AG09319 (cell line): ENCODE measurements at regions not wholly inside any gene's neighbourhood (a gene's known extent, or its start where the extent isn't known, plus 50 kb on each side); places are given as distances from the start of the nearest gene placed in this dataset.
"Not testable (repeated sequence)": the region's sequence is repeated elsewhere in the genome, so short reads cannot be mapped to it uniquely, and the experiment has no call there.

Experiments
- DNase-seq: peaks from one replicate; pipeline ENCODE4 v3.0.0-alpha.2; 2010; ENCODE audit warnings: low read depth; ENCODE audit errors: extremely low read depth
- TF ChIP-seq, protein P1 (sequence below): IDR thresholded peaks from 2 replicates; pipeline ENCODE4 v1.5.1; 2011; ENCODE audit warnings: low read depth, mild to moderate bottlenecking, inconsistent platforms, low read length, moderate library complexity

DNA sequence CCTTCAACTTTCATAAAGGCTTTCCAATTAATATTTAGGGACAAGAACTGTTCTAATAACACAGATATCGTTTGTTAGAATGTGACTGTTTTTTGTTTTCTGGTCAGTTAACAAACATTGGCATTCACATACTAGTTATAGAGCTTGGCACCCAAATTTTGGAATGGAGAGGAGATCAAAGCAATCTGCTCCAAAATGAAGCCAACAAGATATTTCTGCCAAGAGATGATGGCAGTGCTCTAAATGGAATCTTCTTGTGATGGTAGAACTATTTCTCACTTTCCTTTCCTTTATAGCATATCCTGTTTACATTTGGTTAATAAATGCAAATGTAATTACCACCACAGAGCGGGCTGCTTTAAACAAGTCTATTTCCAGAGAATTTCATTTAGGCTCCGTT lies 208.3 kb upstream of the RIMS1 start:
- no peak for DNase-seq

DNA sequence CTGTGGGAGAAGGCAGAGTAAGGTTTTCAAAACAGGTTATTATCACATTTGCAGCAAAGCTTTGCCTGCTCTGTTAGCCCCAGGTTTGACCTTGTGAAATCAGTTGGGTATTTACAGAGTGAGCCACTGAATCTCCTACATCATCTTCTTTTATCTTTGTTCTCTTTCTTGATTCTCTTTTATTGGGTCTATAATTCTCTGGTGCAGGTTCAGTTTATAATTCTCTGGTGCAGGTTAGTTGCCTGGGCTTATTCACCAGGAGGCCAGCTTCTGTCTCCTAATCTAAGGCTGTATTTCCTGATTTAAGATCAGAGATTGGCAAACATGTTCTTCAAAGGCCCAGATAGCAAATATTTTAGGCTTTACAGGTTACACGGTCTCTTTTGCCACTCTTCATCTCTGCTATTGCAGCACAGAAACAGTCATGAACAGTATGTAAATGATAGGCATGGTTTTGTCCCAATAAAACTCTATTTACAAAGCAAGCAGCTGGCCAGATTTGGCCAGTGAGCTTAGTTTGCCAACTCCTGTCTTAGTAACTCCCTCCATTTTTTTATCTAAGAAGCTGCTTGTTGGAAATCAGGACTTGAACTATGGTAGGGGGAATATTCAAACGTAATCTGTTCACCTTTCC lies 205.0 kb upstream of the RIMS1 start:
- TF ChIP-seq, protein P1, sequence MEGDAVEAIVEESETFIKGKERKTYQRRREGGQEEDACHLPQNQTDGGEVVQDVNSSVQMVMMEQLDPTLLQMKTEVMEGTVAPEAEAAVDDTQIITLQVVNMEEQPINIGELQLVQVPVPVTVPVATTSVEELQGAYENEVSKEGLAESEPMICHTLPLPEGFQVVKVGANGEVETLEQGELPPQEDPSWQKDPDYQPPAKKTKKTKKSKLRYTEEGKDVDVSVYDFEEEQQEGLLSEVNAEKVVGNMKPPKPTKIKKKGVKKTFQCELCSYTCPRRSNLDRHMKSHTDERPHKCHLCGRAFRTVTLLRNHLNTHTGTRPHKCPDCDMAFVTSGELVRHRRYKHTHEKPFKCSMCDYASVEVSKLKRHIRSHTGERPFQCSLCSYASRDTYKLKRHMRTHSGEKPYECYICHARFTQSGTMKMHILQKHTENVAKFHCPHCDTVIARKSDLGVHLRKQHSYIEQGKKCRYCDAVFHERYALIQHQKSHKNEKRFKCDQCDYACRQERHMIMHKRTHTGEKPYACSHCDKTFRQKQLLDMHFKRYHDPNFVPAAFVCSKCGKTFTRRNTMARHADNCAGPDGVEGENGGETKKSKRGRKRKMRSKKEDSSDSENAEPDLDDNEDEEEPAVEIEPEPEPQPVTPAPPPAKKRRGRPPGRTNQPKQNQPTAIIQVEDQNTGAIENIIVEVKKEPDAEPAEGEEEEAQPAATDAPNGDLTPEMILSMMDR: no peak
- DNase-seq: no peak

More for the DNA sequence above, 208.3 kb upstream of the RIMS1 start:
- TF ChIP-seq, protein P1: no peak

GRCh38 chr6:71686021-71686677 lies 200.2 kb upstream of the RIMS1 start:
- DNase-seq: not testable (repeated sequence)

GRCh38 chr6:71698702-71699101 lies 187.6 kb upstream of the RIMS1 start:
- TF ChIP-seq, protein P1: no peak
- no peak for DNase-seq

DNA sequence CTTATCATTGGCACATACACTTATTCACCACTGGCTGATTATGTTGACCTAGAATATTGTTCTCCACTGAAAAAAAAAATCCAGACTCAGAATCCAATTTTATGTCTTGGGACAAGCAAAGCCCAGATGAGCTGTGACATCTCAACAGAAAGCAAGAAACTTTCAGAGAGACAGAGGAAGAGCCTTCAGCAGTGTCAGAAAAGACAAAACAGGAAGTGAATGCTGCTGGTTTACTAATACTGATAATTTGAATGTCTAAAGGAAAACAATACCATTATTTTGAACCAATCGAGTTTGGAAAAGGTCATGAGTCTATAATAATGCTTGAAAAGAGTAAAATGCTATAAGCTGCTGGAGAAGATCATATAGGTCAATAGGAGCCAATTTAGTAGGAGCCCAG lies 179.8 kb upstream of the RIMS1 start:
- TF ChIP-seq, protein P1: no peak
- DNase-seq: no peak

GRCh38 chr6:71707059-71707458 lies 179.3 kb upstream of the RIMS1 start:
- TF ChIP-seq, protein P1: no peak

DNA sequence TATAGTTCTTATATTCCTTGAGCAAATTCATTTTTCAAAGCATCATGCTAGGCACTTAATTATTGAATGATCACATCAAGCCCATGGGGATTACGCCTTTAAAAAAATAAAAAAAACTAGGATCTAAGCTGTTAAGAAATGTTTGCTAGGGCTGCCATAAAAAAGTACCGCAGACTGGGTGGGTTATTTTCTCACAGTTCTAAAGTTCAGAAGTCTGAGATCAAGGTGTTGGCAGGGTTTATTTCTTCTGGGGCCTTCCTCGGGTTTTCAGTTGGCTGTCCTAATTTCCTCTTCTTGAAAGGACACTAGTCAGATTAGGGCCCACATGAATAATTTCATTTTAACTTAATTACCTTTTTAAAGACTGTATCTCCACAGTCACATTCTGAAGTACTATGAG lies 165.6 kb upstream of the RIMS1 start:
- no peak for DNase-seq
- TF ChIP-seq, protein P1: no peak

More at GRCh38 chr6:71707059-71707458, 179.3 kb upstream of the RIMS1 start:
- DNase-seq: no peak

- DNase-seq: no peak
- TF ChIP-seq, protein P1: no peak
These were observed 164.7 kb upstream of the RIMS1 start for GRCh38 chr6:71721642-71722041.
